GM12878 (cell line): ENCODE measurements at regions not wholly inside any gene's neighbourhood (a gene's known extent, or its start where the extent isn't known, plus 50 kb on each side); places are given as distances from the start of the nearest gene placed in this dataset.

Experiments used
- ATAC-seq: fragments of 200-7000 bp; cut with Tn5 transposase; 3 replicates; pipeline ENCODE4 v1.9.1; 2020; ENCODE audit warnings: mild to moderate bottlenecking, moderate library complexity
- BruUV-seq: library from RNA; stranded (reverse); fragments of 400-500 nt; replicated peaks from 2 replicates; lab custom pipeline; 2021; lab: Mats Ljungman, UMichigan
- CTCF ChIA-PET: fragments of 300-600 bp; sonication (Branson Sonifier 250); formaldehyde crosslinking; extraction: SDS; loops from one replicate; lab custom pipeline; 2021; ENCODE audit warnings: inconsistent platforms; lab: Yijun Ruan, JAX
- POLR2A ChIA-PET: fragments of 350-600 bp; formaldehyde crosslinking; extraction: SDS; loops from one replicate; lab custom pipeline; 2021; ENCODE audit warnings: inconsistent platforms; lab: Charles Lee
- RAD21 ChIA-PET: fragments of 300-600 bp; sonication (Branson Sonifier 250); formaldehyde crosslinking; loops from one replicate; lab custom pipeline; 2023; ENCODE audit warnings: antibody characterized with exemption; ENCODE audit not compliant: unreplicated experiment; lab: Charles Lee
- SMC1A ChIA-PET: fragments of 300-600 bp; sonication (Branson Sonifier 250); formaldehyde crosslinking; loops from one replicate; lab custom pipeline; 2023; ENCODE audit not compliant: unreplicated experiment, uncharacterized antibody; lab: Charles Lee
- DNase-seq: peaks from one replicate; pipeline ENCODE4 v3.0.0-alpha.2; 2011; ENCODE audit warnings: low read depth, low spot score
- FAIRE-seq: peaks from 3 replicates; lab custom pipeline; 2011; peaks lifted over from hg19 to GRCh38; lab: Jason Lieb, UNC
- H2AFZ ChIP-seq: 2 replicates; pipeline ENCODE4 v1.6.0; 2011; ENCODE audit warnings: low read depth, low read length, control low read depth; ENCODE audit not compliant: control insufficient read depth
- H3K27ac ChIP-seq: 2 replicates; pipeline ENCODE4 v1.5.1; 2011; ENCODE audit warnings: control low read depth; ENCODE audit not compliant: control insufficient read depth, insufficient read depth
- H3K27me3 ChIP-seq, 2 experiments: replicated peaks in 1 of 2; 2 replicates each; pipeline versions ENCODE4 v1.6.0 to v1.6.1; 2011; ENCODE audit warnings: low read length in 1 of 2; ENCODE audit not compliant: control insufficient read depth in 2 of 2, insufficient read depth in 2 of 2
- H3K36me3 ChIP-seq, 2 experiments: 2 replicates each; pipeline ENCODE4 v1.5.1; 2011; ENCODE audit warnings: low read length in 1 of 2; ENCODE audit not compliant: control insufficient read depth in 2 of 2, insufficient read depth in 2 of 2
- H3K4me1 ChIP-seq: 2 replicates; pipeline ENCODE4 v1.6.1; 2011; ENCODE audit warnings: mild to moderate bottlenecking, low read length, moderate library complexity, mixed read lengths; ENCODE audit not compliant: control insufficient read depth, insufficient read depth
- H3K4me2 ChIP-seq: 2 replicates; pipeline ENCODE4 v1.6.0; 2011; ENCODE audit warnings: control low read depth; ENCODE audit not compliant: control insufficient read depth, insufficient read depth
- H3K4me3 ChIP-seq: fragments of 200-600 bp; sonication (generic); 2 replicates; pipeline ENCODE4 v1.5.1; 2016
- H3K79me2 ChIP-seq: 2 replicates; pipeline ENCODE4 v1.6.0; 2011; ENCODE audit warnings: low read length; ENCODE audit not compliant: control insufficient read depth, insufficient read depth
- H3K9ac ChIP-seq: 2 replicates; pipeline ENCODE4 v1.8.0; 2011; ENCODE audit warnings: low read length, control low read depth, mixed read lengths; ENCODE audit not compliant: control insufficient read depth, insufficient read depth
- H3K9me3 ChIP-seq: replicated peaks from 3 replicates; pipeline ENCODE4 v1.5.1; 2011; ENCODE audit warnings: mild to moderate bottlenecking, low read length; ENCODE audit not compliant: control insufficient read depth, insufficient read depth
- H4K20me1 ChIP-seq: 2 replicates; pipeline ENCODE4 v1.6.0; 2011; ENCODE audit not compliant: control insufficient read depth, insufficient read depth
- BCL3 ChIP-seq: IDR thresholded peaks from 2 replicates; pipeline ENCODE4 v1.6.1; 2011; ENCODE audit warnings: borderline replicate concordance, low read depth, mild to moderate bottlenecking, moderate library complexity, low read length; ENCODE audit not compliant: insufficient read depth, poor library complexity, severe bottlenecking
- BHLHE40 ChIP-seq, 2 experiments: fragments of 450-650 bp in 1 of 2; IDR thresholded peaks; 2 replicates each; pipeline ENCODE4 v1.6.1; 2011 to 2017; ENCODE audit warnings: low read depth in 2 of 2, borderline replicate concordance in 1 of 2, improper control_type of control experiment in 1 of 2, low read length in 1 of 2, mild to moderate bottlenecking in 1 of 2
- CEBPB ChIP-seq, 2 experiments: fragments of 150-350 bp in 1 of 2; IDR thresholded peaks; 2 replicates each; pipeline ENCODE4 v1.6.1; 2012 to 2014; ENCODE audit warnings: low read depth in 2 of 2, low read length in 2 of 2, borderline replicate concordance in 1 of 2, inconsistent platforms in 1 of 2
- E4F1 ChIP-seq: fragments of 450-650 bp; IDR thresholded peaks from 2 replicates; pipeline ENCODE4 v1.6.1; 2018; ENCODE audit warnings: borderline replicate concordance, mild to moderate bottlenecking; ENCODE audit not compliant: partially characterized antibody
- NFIC ChIP-seq: IDR thresholded peaks from 2 replicates; pipeline ENCODE4 v1.6.1; 2012; ENCODE audit warnings: low read depth, mild to moderate bottlenecking, inconsistent platforms, low read length, moderate library complexity
- PBX3 ChIP-seq: IDR thresholded peaks from 2 replicates; pipeline ENCODE4 v1.6.1; 2011; ENCODE audit warnings: mild to moderate bottlenecking, low read depth, low read length, moderate library complexity; ENCODE audit not compliant: insufficient replicate concordance
- WGBS: methylation state at CpG from one replicate; pipeline ENCODE4 v1.1.6; 2016; ENCODE audit warnings: low lambda C conversion rate; ENCODE audit not compliant: insufficient replicate concordance, insufficient coverage; ENCODE audit errors: missing lambda C conversion rate; 5-methylcytosine and 5-hydroxymethylcytosine counted together
- in situ Hi-C: fragments of 300-500 bp; cut with MboI; formaldehyde crosslinking; loops from 9 replicates; pipeline ENCODE4 v1.14.3; 2018; ENCODE audit warnings: mixed read lengths
- intact Hi-C: fragments of 100-400 bp; cut with micrococcal nuclease; formaldehyde crosslinking; loops from one replicate; pipeline ENCODE4 v1.14.2; 2022; ENCODE audit not compliant: unreplicated experiment

GRCh38 chr3:145124900-145125678, 1035.9 kb downstream of the PLOD2 start (continued):
- TF ChIP-seq PBX3, result no peak

- Histone ChIP-seq H3K36me3 (no peaks in the 10 kb centered on the region), H3K9ac (no peak overlapping the region), H3K4me1 (no peaks in the 10 kb centered on the region), H3K27me3 (no peaks in the 10 kb centered on the region; a peak in 1 of 4 replicates), H3K4me3 (no peak overlapping the region), H2AFZ (no peak overlapping the region), H4K20me1 (no peaks in the 10 kb centered on the region), H3K9me3 (no peaks in the 10 kb centered on the region), H3K4me2 (no peak overlapping the region), H3K79me2 (no peaks in the 10 kb centered on the region), H3K27ac (no peak overlapping the region)
- ChIA-PET CTCF (no interaction called here), POLR2A (no interaction called here), SMC1A (no interaction called here), RAD21 (no interaction called here)
- no peak for ATAC-seq
- DNase-seq, result no peak
- no TSS peak for BruUV-seq
- WGBS, result 67% methylated on average over 2 of the region's 2 CpGs
- in situ Hi-C loops (no loop called here), intact Hi-C loops (no loop called here)
- TF ChIP-seq E4F1 (no peak), NFIC (no peak), CEBPB (IDR thresholded peaks at IDR 0.05; ENCODE audit: borderline replicate concordance in 1 of 2, low read depth in 2 of 2, low read length in 2 of 2) (no peak), BHLHE40 (IDR thresholded peaks at IDR 0.05; ENCODE audit: borderline replicate concordance in 1 of 2, low read depth in 2 of 2, low read length in 1 of 2) (no peak), BCL3 (no peak)
- no peak for FAIRE-seq
Observed at GRCh38 chr3:145133281-145133680, 1027.7 kb downstream of the PLOD2 start.
